Fibroblast of lung (primary cell): ENCODE measurements at regions not wholly inside any gene's neighbourhood (a gene's known extent, or its start where the extent isn't known, plus 50 kb on each side); places are given as distances from the start of the nearest gene placed in this dataset.

Experiments used
- DNase-seq, 2 donors: peaks; one replicate each; pipeline versions ENCODE4 v3.0.0 to v3.0.0-alpha.2; 2010; ENCODE audit warnings: low read depth in 2 of 2
- H2AFZ ChIP-seq: 2 replicates; pipeline ENCODE4 v1.5.1; 2012; ENCODE audit warnings: low read length, control low read depth, inconsistent platforms
- H3K27ac ChIP-seq: 2 replicates; pipeline ENCODE4 v1.5.1; 2011; ENCODE audit warnings: low read length, control low read depth; ENCODE audit not compliant: insufficient read depth
- H3K27me3 ChIP-seq: 2 replicates; pipeline ENCODE4 v1.5.1; 2011; ENCODE audit warnings: mild to moderate bottlenecking, low read length; ENCODE audit not compliant: control insufficient read depth, insufficient read depth
- H3K36me3 ChIP-seq: 2 replicates; pipeline ENCODE4 v1.5.1; 2011; ENCODE audit warnings: low read length; ENCODE audit not compliant: control insufficient read depth, insufficient read depth
- H3K4me1 ChIP-seq: 2 replicates; pipeline ENCODE4 v1.5.1; 2011; ENCODE audit warnings: low read length; ENCODE audit not compliant: control insufficient read depth, insufficient read depth; ENCODE audit errors: extremely low read depth
- H3K4me2 ChIP-seq: 2 replicates; pipeline ENCODE4 v1.5.1; 2011; ENCODE audit warnings: low read length, control low read depth; ENCODE audit not compliant: insufficient read depth; ENCODE audit errors: extremely low read depth
- H3K4me3 ChIP-seq, 4 experiments: fragments of 200-600 bp in 1 of 4; sonication (generic) in 1 of 4; replicated peaks in 1 of 4; 2 replicates each; pipeline ENCODE4 v1.5.1; 2011 to 2016; ENCODE audit warnings: low read length in 4 of 4, low read depth in 3 of 4, mild to moderate bottlenecking in 3 of 4, control low read depth in 2 of 4, inconsistent platforms in 1 of 4, mixed read lengths in 1 of 4; ENCODE audit not compliant: insufficient read depth in 1 of 4; ENCODE audit errors: control extremely low read depth in 1 of 4
- H3K79me2 ChIP-seq: 2 replicates; pipeline ENCODE4 v1.5.1; 2012; ENCODE audit warnings: mild to moderate bottlenecking, low read length, inconsistent platforms; ENCODE audit not compliant: control insufficient read depth, insufficient read depth
- H3K9ac ChIP-seq: 2 replicates; pipeline ENCODE4 v1.5.1; 2011; ENCODE audit warnings: mild to moderate bottlenecking, low read length, control low read depth; ENCODE audit not compliant: insufficient read depth
- H3K9me3 ChIP-seq: 2 replicates; pipeline ENCODE4 v1.5.1; 2012; ENCODE audit warnings: low read depth, low read length; ENCODE audit not compliant: control insufficient read depth, insufficient read depth
- H4K20me1 ChIP-seq: 2 replicates; pipeline ENCODE4 v1.5.1; 2011; ENCODE audit warnings: low read length; ENCODE audit not compliant: control insufficient read depth, insufficient read depth; ENCODE audit errors: extremely low read depth
- EZH2 ChIP-seq: IDR thresholded peaks from 2 replicates; pipeline ENCODE4 v1.5.1; 2012; ENCODE audit warnings: low read length, control low read depth, mild to moderate bottlenecking; ENCODE audit errors: missing control alignments
- TF ChIP-seq, protein P1 (sequence below), 2 donors: IDR thresholded peaks in 1 of 2; conservative IDR thresholded peaks in 1 of 2; 1 replicate in 1 of 2; 2 replicates in 1 of 2; pipeline ENCODE4 v1.5.1; 2011 to 2012; ENCODE audit warnings: low read length in 2 of 2, control low read depth in 1 of 2, inconsistent platforms in 1 of 2, low read depth in 1 of 2, mild to moderate bottlenecking in 1 of 2

DNA sequence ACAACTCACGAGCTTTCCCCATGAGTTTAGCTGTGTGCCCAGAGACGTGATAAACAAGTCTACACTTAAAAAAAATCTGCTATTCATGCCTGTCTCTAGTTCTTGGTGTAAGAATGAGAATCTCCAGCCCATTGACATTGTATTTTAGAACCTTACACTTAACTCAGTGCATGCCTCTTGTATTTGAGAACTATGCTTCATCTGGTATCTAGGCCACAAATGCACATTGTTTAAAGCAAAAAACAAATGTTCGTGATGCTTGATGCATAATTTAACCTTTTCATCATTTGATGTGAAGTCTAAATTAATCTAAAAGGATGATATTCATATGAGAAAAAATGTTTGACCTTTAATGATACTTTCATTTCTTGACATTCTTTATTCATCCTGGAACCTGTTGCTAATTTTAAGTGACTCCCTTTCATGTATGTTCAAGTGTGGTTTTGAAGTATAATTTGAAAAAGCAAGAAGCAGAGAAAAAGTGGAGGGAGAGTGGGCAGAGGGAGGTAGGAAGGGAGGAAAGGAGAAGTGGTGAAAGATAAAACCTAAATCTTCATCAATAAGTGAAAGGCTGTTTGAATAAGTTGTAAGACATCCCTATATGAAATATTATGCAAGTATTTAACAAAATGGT is 116.9 kb downstream of the PFDN4 start:
- Histone ChIP-seq H3K79me2 (no peaks in the 10 kb centered on the region), H2AFZ (no peak overlapping the region), H3K27ac (no peak overlapping the region), H3K4me1 (no peaks in the 10 kb centered on the region), H3K9ac (no peak overlapping the region), H3K27me3 (no peaks in the 10 kb centered on the region), H3K4me3 (no peak overlapping the region), H3K36me3 (no peaks in the 10 kb centered on the region), H3K9me3 (no peaks in the 10 kb centered on the region), H4K20me1 (no peaks in the 10 kb centered on the region), H3K4me2 (no peak overlapping the region)
- no peak for DNase-seq
- no peak for TF ChIP-seq EZH2
- TF ChIP-seq, protein P1, sequence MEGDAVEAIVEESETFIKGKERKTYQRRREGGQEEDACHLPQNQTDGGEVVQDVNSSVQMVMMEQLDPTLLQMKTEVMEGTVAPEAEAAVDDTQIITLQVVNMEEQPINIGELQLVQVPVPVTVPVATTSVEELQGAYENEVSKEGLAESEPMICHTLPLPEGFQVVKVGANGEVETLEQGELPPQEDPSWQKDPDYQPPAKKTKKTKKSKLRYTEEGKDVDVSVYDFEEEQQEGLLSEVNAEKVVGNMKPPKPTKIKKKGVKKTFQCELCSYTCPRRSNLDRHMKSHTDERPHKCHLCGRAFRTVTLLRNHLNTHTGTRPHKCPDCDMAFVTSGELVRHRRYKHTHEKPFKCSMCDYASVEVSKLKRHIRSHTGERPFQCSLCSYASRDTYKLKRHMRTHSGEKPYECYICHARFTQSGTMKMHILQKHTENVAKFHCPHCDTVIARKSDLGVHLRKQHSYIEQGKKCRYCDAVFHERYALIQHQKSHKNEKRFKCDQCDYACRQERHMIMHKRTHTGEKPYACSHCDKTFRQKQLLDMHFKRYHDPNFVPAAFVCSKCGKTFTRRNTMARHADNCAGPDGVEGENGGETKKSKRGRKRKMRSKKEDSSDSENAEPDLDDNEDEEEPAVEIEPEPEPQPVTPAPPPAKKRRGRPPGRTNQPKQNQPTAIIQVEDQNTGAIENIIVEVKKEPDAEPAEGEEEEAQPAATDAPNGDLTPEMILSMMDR (conservative IDR thresholded peaks at IDR 0.05 in 1 of 2, IDR thresholded peaks at IDR 0.05 in 1 of 2; ENCODE audit: low read depth in 1 of 2, low read length in 2 of 2): no peak

DNA sequence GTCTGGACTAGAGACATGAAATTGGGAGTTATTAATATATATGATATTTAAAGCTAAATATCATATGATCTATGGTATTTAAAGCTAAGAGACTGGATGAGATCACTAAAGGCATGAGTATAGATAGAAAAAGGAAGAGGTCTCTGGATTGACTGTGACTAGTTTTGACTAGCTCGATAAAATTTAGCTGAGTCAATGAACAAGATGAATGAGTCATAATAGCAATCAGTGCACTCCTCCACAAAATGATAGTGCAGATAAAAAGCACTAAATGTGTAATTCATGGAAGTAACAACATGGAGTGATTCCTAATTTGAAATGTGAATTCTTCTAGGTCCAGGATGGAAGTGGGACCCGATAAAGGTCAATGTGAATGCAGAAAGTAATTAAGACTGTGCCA is 127.4 kb downstream of the PFDN4 start:
- no peak for TF ChIP-seq EZH2
- TF ChIP-seq, protein P1 (conservative IDR thresholded peaks at IDR 0.05 in 1 of 2, IDR thresholded peaks at IDR 0.05 in 1 of 2; ENCODE audit: low read depth in 1 of 2, low read length in 2 of 2): no peak
- H3K4me1 ChIP-seq: peaks cover 3% of the 10 kb centered on the region
- no peaks in the 10 kb centered on the region for H3K79me2 ChIP-seq
- H3K9ac ChIP-seq: no peak overlapping the region
- H3K9me3 ChIP-seq: no peaks in the 10 kb centered on the region
- DNase-seq: peak in 1 of 2 donors; percentile 48
- no peak overlapping the region for H3K4me2 ChIP-seq
- no peaks in the 10 kb centered on the region for H4K20me1 ChIP-seq
- no peak overlapping the region for H3K4me3 ChIP-seq
- no peak overlapping the region for H3K27ac ChIP-seq
- H2AFZ ChIP-seq: no peak overlapping the region
- no peaks in the 10 kb centered on the region for H3K27me3 ChIP-seq
- H3K36me3 ChIP-seq: no peaks in the 10 kb centered on the region

DNA sequence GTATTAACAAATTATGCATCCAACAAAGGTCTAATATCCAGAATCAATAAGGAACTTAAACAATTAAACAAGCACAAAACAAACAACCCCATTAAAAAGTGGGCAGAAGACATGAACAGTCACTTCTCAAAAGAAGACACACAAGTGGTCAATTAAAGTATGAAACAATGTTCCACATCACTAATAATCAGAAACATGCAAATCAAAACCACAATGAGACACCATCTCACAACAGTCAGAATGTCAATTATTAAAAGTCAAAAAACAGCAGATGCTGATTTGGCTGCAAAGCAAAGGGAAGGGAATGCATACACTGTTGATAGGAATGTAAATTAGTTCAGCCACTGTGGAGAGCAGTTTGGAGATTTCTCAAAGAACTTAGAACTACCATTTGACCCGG is 129.3 kb downstream of the PFDN4 start:
- Histone ChIP-seq H3K79me2 (no peaks in the 10 kb centered on the region), H3K36me3 (no peaks in the 10 kb centered on the region)

More for the DNA sequence above, 129.3 kb downstream of the PFDN4 start:
- peak in 1 of 2 donors; percentile 9 for DNase-seq
- Histone ChIP-seq H3K4me2 (no peak overlapping the region), H3K4me1 (peaks cover 3% of the 10 kb centered on the region), H3K4me3 (no peak overlapping the region), H3K27ac (no peak overlapping the region), H2AFZ (no peak overlapping the region), H4K20me1 (no peaks in the 10 kb centered on the region), H3K9me3 (no peaks in the 10 kb centered on the region), H3K9ac (no peak overlapping the region), H3K27me3 (no peaks in the 10 kb centered on the region)
- TF ChIP-seq, protein P1 (conservative IDR thresholded peaks at IDR 0.05 in 1 of 2, IDR thresholded peaks at IDR 0.05 in 1 of 2; ENCODE audit: low read depth in 1 of 2, low read length in 2 of 2): no peak
- no peak for TF ChIP-seq EZH2
